PC-3 (cell line): ENCODE measurements at regions not wholly inside any gene's neighbourhood (a gene's known extent, or its start where the extent isn't known, plus 50 kb on each side); places are given as distances from the start of the nearest gene placed in this dataset.

Source experiments
- ATAC-seq: fragments of 200-7000 bp; cut with Tn5 transposase; 2 replicates; pipeline ENCODE4 v1.9.1; 2020; ENCODE audit warnings: mild to moderate bottlenecking, moderate library complexity
- BruUV-seq: library from RNA; stranded (reverse); fragments of 400-500 nt; replicated peaks from 2 replicates; lab custom pipeline; 2021; lab: Mats Ljungman, UMichigan
- CTCF ChIA-PET: fragments of 300-600 bp; sonication (Branson Sonifier 250); formaldehyde crosslinking; loops from one replicate; lab custom pipeline; 2022; ENCODE audit warnings: antibody characterized with exemption; lab: Charles Lee
- POLR2A ChIA-PET: fragments of 300-600 bp; sonication (Branson Sonifier 250); formaldehyde crosslinking; loops from one replicate; lab custom pipeline; 2022; ENCODE audit warnings: antibody characterized with exemption; ENCODE audit not compliant: unreplicated experiment; lab: Charles Lee
- DNase-seq: peaks from one replicate; pipeline ENCODE4 v3.0.0-alpha.2; 2015
- H2AFZ ChIP-seq: fragments of 300-600 bp; sonication (generic); 2 replicates; pipeline ENCODE4 v1.6.0; 2016; ENCODE audit warnings: antibody characterized with exemption, low read length
- H3F3A ChIP-seq: fragments of 300-600 bp; sonication (generic); one replicate; pipeline ENCODE4 v1.6.0; 2017; ENCODE audit warnings: antibody characterized with exemption, low read length, control low read depth, mild to moderate bottlenecking; ENCODE audit not compliant: unreplicated experiment
- H3K27ac ChIP-seq: fragments of 300-600 bp; sonication (generic); 2 replicates; pipeline ENCODE4 v1.5.1; 2016; ENCODE audit warnings: mild to moderate bottlenecking, low read length
- H3K27me3 ChIP-seq: fragments of 300-600 bp; sonication (generic); 2 replicates; pipeline ENCODE4 v1.6.1; 2016; ENCODE audit warnings: low read length, mixed read lengths
- H3K36me3 ChIP-seq: fragments of 300-600 bp; sonication (generic); 2 replicates; pipeline ENCODE4 v1.6.1; 2016; ENCODE audit warnings: low read depth, mixed run types, low read length, mixed read lengths
- H3K4me1 ChIP-seq: fragments of 300-600 bp; sonication (generic); 2 replicates; pipeline ENCODE4 v1.5.1; 2016; ENCODE audit warnings: low read length; ENCODE audit not compliant: insufficient read depth
- H3K4me2 ChIP-seq: fragments of 300-600 bp; sonication (generic); 2 replicates; pipeline ENCODE4 v1.6.0; 2016; ENCODE audit warnings: low read length
- H3K4me3 ChIP-seq: fragments of 300-600 bp; sonication (generic); 2 replicates; pipeline ENCODE4 v1.5.1; 2016; ENCODE audit warnings: mild to moderate bottlenecking, low read length, mixed read lengths
- H3K79me2 ChIP-seq: fragments of 300-600 bp; sonication (generic); 2 replicates; pipeline ENCODE4 v1.6.1; 2017; ENCODE audit warnings: low read length, mixed read lengths
- H3K9ac ChIP-seq: fragments of 300-600 bp; sonication (generic); 2 replicates; pipeline ENCODE4 v1.6.0; 2016; ENCODE audit warnings: mild to moderate bottlenecking, low read length
- H3K9me2 ChIP-seq: fragments of 300-600 bp; sonication (generic); replicated peaks from 2 replicates; pipeline ENCODE4 v1.6.1; 2016; ENCODE audit warnings: mixed run types, low read length, mixed read lengths
- H3K9me3 ChIP-seq: fragments of 300-600 bp; sonication (generic); 2 replicates; pipeline ENCODE4 v1.6.1; 2016; ENCODE audit warnings: low read length, mixed read lengths
- H4K20me1 ChIP-seq: fragments of 300-600 bp; sonication (generic); 2 replicates; pipeline ENCODE4 v1.6.1; 2016; ENCODE audit warnings: low read length, mixed read lengths
- CTCF ChIP-seq: fragments of 300-600 bp; sonication (generic); conservative IDR thresholded peaks from 2 replicates; pipeline ENCODE4 v1.5.1; 2017; ENCODE audit warnings: antibody characterized with exemption, low read depth, mild to moderate bottlenecking, low read length
- EZH2 ChIP-seq: fragments of 300-600 bp; sonication (generic); IDR thresholded peaks from one replicate; pipeline ENCODE4 v1.6.1; 2017; ENCODE audit warnings: antibody characterized with exemption, mild to moderate bottlenecking, low read length; ENCODE audit not compliant: unreplicated experiment
- EZH2phosphoT487 ChIP-seq: fragments of 300-600 bp; sonication (generic); IDR thresholded peaks from 2 replicates; pipeline ENCODE4 v1.6.1; 2018; ENCODE audit warnings: mild to moderate bottlenecking, antibody characterized with exemption, low read length, borderline replicate concordance
- intact Hi-C: fragments of 100-400 bp; cut with micrococcal nuclease; formaldehyde crosslinking; loops from 2 replicates; pipeline ENCODE4 v1.9.0; 2023

- DNase-seq (no peak), ATAC-seq (no peak)
- no peaks in the 10 kb centered on the region for H3K79me2 ChIP-seq
- no peak overlapping the region for H3K4me2 ChIP-seq
- intact Hi-C loops = no loop called here
- no peaks in the 10 kb centered on the region for H3K36me3 ChIP-seq
- no peak overlapping the region for H3K4me3 ChIP-seq
- no peaks in the 10 kb centered on the region for H3F3A ChIP-seq
- no peak overlapping the region for H2AFZ ChIP-seq
- CTCF ChIA-PET = no interaction called here
- H3K4me1 ChIP-seq = no peaks in the 10 kb centered on the region
- H3K27me3 ChIP-seq = no peaks in the 10 kb centered on the region
- H3K9ac ChIP-seq = no peak overlapping the region
- no peak overlapping the region for H3K27ac ChIP-seq
- H3K9me3 ChIP-seq = no peaks in the 10 kb centered on the region
- BruUV-seq = no TSS peak
- no peak for TF ChIP-seq EZH2
- no peak for TF ChIP-seq EZH2phosphoT487
- no peak for TF ChIP-seq CTCF
- no peaks in the 10 kb centered on the region for H3K9me2 ChIP-seq
- H4K20me1 ChIP-seq = no peaks in the 10 kb centered on the region
- POLR2A ChIA-PET = no interaction called here
These were observed 914.9 kb downstream of the ZPLD1 start for GRCh38 chr3:103349760-103350159.

GRCh38 chr3:103365467-103365866, 930.7 kb downstream of the ZPLD1 start:
- intact Hi-C loops = no loop called here

GRCh38 chr3:103367481-103367880, 932.7 kb downstream of the ZPLD1 start:
- ATAC-seq = no peak

More at GRCh38 chr3:103365467-103365866, 930.7 kb downstream of the ZPLD1 start:
- H3K4me1 ChIP-seq = no peaks in the 10 kb centered on the region
- ChIA-PET POLR2A (no interaction called here), CTCF (no interaction called here)
- H3K27ac ChIP-seq = no peak overlapping the region
- H3K9me3 ChIP-seq = no peaks in the 10 kb centered on the region
- H3K27me3 ChIP-seq = peaks cover 4% of the 10 kb centered on the region; the same call in 1 of the 2 replicates
- no peaks in the 10 kb centered on the region for H3F3A ChIP-seq
- H3K4me3 ChIP-seq = no peak overlapping the region
- ATAC-seq = no peak
- H3K36me3 ChIP-seq = no peaks in the 10 kb centered on the region
- H4K20me1 ChIP-seq = no peaks in the 10 kb centered on the region
- no peak overlapping the region for H3K4me2 ChIP-seq
- no peak for DNase-seq
- H3K9ac ChIP-seq = no peak overlapping the region
- H3K79me2 ChIP-seq = no peaks in the 10 kb centered on the region
- no peaks in the 10 kb centered on the region for H3K9me2 ChIP-seq
- no peak for TF ChIP-seq EZH2
- no peak for TF ChIP-seq EZH2phosphoT487
- no TSS peak for BruUV-seq
- no peak overlapping the region for H2AFZ ChIP-seq

More at GRCh38 chr3:103367481-103367880, 932.7 kb downstream of the ZPLD1 start:
- no peak overlapping the region for H3K9ac ChIP-seq
- BruUV-seq = no TSS peak
- ChIA-PET CTCF (no interaction called here), POLR2A (no interaction called here)
- H3K9me3 ChIP-seq = no peaks in the 10 kb centered on the region
- no peak for DNase-seq
- H3K4me3 ChIP-seq = no peak overlapping the region
- H2AFZ ChIP-seq = no peak overlapping the region
- H3K79me2 ChIP-seq = no peaks in the 10 kb centered on the region
- H3K36me3 ChIP-seq = no peaks in the 10 kb centered on the region
- TF ChIP-seq EZH2phosphoT487 = no peak
- no peak for TF ChIP-seq EZH2
- no peak for TF ChIP-seq CTCF
- no peaks in the 10 kb centered on the region for H4K20me1 ChIP-seq
- H3F3A ChIP-seq = no peaks in the 10 kb centered on the region
- H3K27ac ChIP-seq = no peak overlapping the region
- H3K27me3 ChIP-seq = peaks cover 10% of the 10 kb centered on the region; the same call in 1 of the 2 replicates
- intact Hi-C loops = no loop called here
- H3K4me2 ChIP-seq = no peak overlapping the region
- no peaks in the 10 kb centered on the region for H3K9me2 ChIP-seq
- no peaks in the 10 kb centered on the region for H3K4me1 ChIP-seq
